Jurkat, Clone E6-1 (cell line): ENCODE measurements at regions not wholly inside any gene's neighbourhood (a gene's known extent, or its start where the extent isn't known, plus 50 kb on each side); places are given as distances from the start of the nearest gene placed in this dataset.

Source experiments
- DNase-seq: peaks from one replicate; pipeline ENCODE4 v3.0.0-alpha.2; 2011; ENCODE audit warnings: low read depth, low spot score
- H3K4me3 ChIP-seq: 2 replicates; pipeline ENCODE4 v1.5.1; 2011; ENCODE audit warnings: mild to moderate bottlenecking, low read length, control low read depth, moderate library complexity

- DNase-seq: no peak
- H3K4me3 ChIP-seq: no peak overlapping the region
Measured at GRCh38 chr18:39693359-39693758, 2127.8 kb upstream of the CELF4 start.

- H3K4me3 ChIP-seq: no peak overlapping the region
- DNase-seq: no peak
Measured at GRCh38 chr18:39692367-39693015, 2126.9 kb upstream of the CELF4 start.

- H3K4me3 ChIP-seq: no peak overlapping the region
- no peak for DNase-seq
Measured at GRCh38 chr18:39685303-39685902, 2119.8 kb upstream of the CELF4 start.

GRCh38 chr18:39681061-39681460, 2115.5 kb upstream of the CELF4 start:
- H3K4me3 ChIP-seq: no peak overlapping the region
- peak; percentile 2 for DNase-seq

GRCh38 chr18:39675906-39676305, 2110.3 kb upstream of the CELF4 start:
- no peak overlapping the region for H3K4me3 ChIP-seq

GRCh38 chr18:39675368-39675767, 2109.8 kb upstream of the CELF4 start:
- no peak overlapping the region for H3K4me3 ChIP-seq
- DNase-seq: no peak

More at GRCh38 chr18:39675906-39676305, 2110.3 kb upstream of the CELF4 start:
- DNase-seq: no peak

- DNase-seq: no peak
- H3K4me3 ChIP-seq: no peak overlapping the region
Measured at GRCh38 chr18:39672171-39672570, 2106.6 kb upstream of the CELF4 start.

- DNase-seq: no peak
- no peak overlapping the region for H3K4me3 ChIP-seq
Measured at GRCh38 chr18:39667905-39668304, 2102.3 kb upstream of the CELF4 start.

GRCh38 chr18:39666541-39666940, 2100.9 kb upstream of the CELF4 start:
- no peak for DNase-seq
- no peak overlapping the region for H3K4me3 ChIP-seq

GRCh38 chr18:39661856-39662366, 2096.3 kb upstream of the CELF4 start:
- DNase-seq: no peak
- H3K4me3 ChIP-seq: no peak overlapping the region

- DNase-seq: no peak
Measured at GRCh38 chr18:39660141-39660540, 2094.5 kb upstream of the CELF4 start.

GRCh38 chr18:39655341-39655740, 2089.7 kb upstream of the CELF4 start:
- DNase-seq: no peak
- no peak overlapping the region for H3K4me3 ChIP-seq

More at GRCh38 chr18:39660141-39660540, 2094.5 kb upstream of the CELF4 start:
- H3K4me3 ChIP-seq: no peak overlapping the region

- H3K4me3 ChIP-seq: no peak overlapping the region
- no peak for DNase-seq
Measured at GRCh38 chr18:39653221-39653620, 2087.6 kb upstream of the CELF4 start.

- no peak for DNase-seq
- H3K4me3 ChIP-seq: no peak overlapping the region
Measured at GRCh38 chr18:39648616-39649015, 2083.0 kb upstream of the CELF4 start.

GRCh38 chr18:39647627-39648534, 2082.3 kb upstream of the CELF4 start:
- H3K4me3 ChIP-seq: no peak overlapping the region
- no peak for DNase-seq

- H3K4me3 ChIP-seq: no peak overlapping the region
- no peak for DNase-seq
Measured at GRCh38 chr18:39638224-39638623, 2072.6 kb upstream of the CELF4 start.

GRCh38 chr18:39636931-39637330, 2071.3 kb upstream of the CELF4 start:
- DNase-seq: no peak
- no peak overlapping the region for H3K4me3 ChIP-seq

GRCh38 chr18:39635966-39636365, 2070.4 kb upstream of the CELF4 start:
- no peak for DNase-seq
- H3K4me3 ChIP-seq: no peak overlapping the region

- DNase-seq: no peak
- H3K4me3 ChIP-seq: no peak overlapping the region
Measured at GRCh38 chr18:39635192-39635591, 2069.6 kb upstream of the CELF4 start.

GRCh38 chr18:39627936-39628335, 2062.3 kb upstream of the CELF4 start:
- no peak overlapping the region for H3K4me3 ChIP-seq
- DNase-seq: no peak
